ENCODE measurements at regions not wholly inside any gene's neighbourhood (a gene's known extent, or its start where the extent isn't known, plus 50 kb on each side); places are given as distances from the start of the nearest gene placed in this dataset.

- H3K27me3 ChIP-seq (ENCODE audit: control insufficient read depth, insufficient read depth, low read length), result no peaks in the 10 kb centered on the region
- TF ChIP-seq, protein P1, sequence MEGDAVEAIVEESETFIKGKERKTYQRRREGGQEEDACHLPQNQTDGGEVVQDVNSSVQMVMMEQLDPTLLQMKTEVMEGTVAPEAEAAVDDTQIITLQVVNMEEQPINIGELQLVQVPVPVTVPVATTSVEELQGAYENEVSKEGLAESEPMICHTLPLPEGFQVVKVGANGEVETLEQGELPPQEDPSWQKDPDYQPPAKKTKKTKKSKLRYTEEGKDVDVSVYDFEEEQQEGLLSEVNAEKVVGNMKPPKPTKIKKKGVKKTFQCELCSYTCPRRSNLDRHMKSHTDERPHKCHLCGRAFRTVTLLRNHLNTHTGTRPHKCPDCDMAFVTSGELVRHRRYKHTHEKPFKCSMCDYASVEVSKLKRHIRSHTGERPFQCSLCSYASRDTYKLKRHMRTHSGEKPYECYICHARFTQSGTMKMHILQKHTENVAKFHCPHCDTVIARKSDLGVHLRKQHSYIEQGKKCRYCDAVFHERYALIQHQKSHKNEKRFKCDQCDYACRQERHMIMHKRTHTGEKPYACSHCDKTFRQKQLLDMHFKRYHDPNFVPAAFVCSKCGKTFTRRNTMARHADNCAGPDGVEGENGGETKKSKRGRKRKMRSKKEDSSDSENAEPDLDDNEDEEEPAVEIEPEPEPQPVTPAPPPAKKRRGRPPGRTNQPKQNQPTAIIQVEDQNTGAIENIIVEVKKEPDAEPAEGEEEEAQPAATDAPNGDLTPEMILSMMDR (IDR thresholded peaks at IDR 0.05; ENCODE audit: low read depth, low read length), result no peak
- ChIA-PET CTCF (no interaction called here), POLR2A (no interaction called here)
- H3K27ac ChIP-seq (ENCODE audit: low read depth, low read length), result no peak overlapping the region
- H3K9me3 ChIP-seq (ENCODE audit: control insufficient read depth, insufficient read depth, low read length), result no peaks in the 10 kb centered on the region
- H3K4me3 ChIP-seq (ENCODE audit: low read depth, low read length), result no peak overlapping the region
- DNase-seq (ENCODE audit: low read depth, low spot score), result no peak
Observed at GRCh38 chr13:40241125-40241798, 425.2 kb downstream of the FOXO1 start.

DNA sequence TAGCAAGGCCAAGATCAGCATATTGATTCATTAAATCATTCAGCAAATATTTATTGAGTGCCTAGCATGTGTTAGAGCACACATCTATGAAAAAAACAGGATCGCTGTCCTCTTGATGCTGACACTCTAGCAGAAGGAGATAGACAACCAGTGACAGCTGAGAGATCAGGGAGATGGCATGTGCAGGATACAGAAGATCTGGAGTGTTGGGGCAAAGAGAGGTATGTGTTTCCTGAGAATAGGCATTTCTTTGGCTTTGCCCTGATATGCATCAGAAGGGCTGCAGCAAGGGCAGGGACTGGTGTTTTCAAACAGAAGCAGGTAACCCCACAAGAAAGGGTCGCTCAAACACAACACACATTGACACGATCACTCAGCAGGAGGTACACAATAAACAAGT, 423.4 kb downstream of the FOXO1 start:
- Histone ChIP-seq H3K27ac (ENCODE audit: low read depth, low read length) (no peak overlapping the region), H3K27me3 (ENCODE audit: control insufficient read depth, insufficient read depth, low read length) (no peaks in the 10 kb centered on the region), H3K4me3 (ENCODE audit: low read depth, low read length) (no peak overlapping the region), H3K9me3 (ENCODE audit: control insufficient read depth, insufficient read depth, low read length) (no peaks in the 10 kb centered on the region)
- TF ChIP-seq, protein P1 (IDR thresholded peaks at IDR 0.05; ENCODE audit: low read depth, low read length), result no peak
- CTCF ChIA-PET, result no interaction called here
- no peak for DNase-seq (ENCODE audit: low read depth, low spot score)
- POLR2A ChIA-PET, result no interaction called here

DNA sequence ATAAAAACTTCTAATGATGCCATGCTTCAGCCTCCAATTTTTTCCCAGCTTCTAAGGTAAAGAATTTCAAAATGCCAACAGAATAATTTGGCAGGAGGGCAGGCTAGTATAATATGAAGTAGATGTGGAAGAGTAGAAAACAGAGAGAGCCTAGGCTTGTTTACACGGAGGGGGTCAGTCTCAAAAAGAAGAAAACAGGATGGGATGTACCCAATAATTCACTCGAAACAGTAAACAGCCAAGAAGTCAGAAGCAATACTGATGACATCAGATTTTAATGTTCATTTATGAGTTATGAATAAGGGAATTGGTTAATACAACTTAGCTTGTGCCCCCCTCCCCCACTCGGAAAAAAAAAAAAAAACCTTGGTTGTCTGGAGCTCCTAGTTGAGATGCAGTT, 422.5 kb downstream of the FOXO1 start:
- TF ChIP-seq, protein P1 (IDR thresholded peaks at IDR 0.05; ENCODE audit: low read depth, low read length), result no peak
- H3K4me3 ChIP-seq (ENCODE audit: low read depth, low read length), result no peak overlapping the region
- H3K27ac ChIP-seq (ENCODE audit: low read depth, low read length), result no peak overlapping the region
- CTCF ChIA-PET, result no interaction called here
- no peaks in the 10 kb centered on the region; the same call in 1 of the 2 replicates for H3K9me3 ChIP-seq (ENCODE audit: control insufficient read depth, insufficient read depth, low read length)
- DNase-seq (ENCODE audit: low read depth, low spot score), result no peak
- no peaks in the 10 kb centered on the region for H3K27me3 ChIP-seq (ENCODE audit: control insufficient read depth, insufficient read depth, low read length)
- POLR2A ChIA-PET, result no interaction called here

GRCh38 chr13:40245567-40245966, 420.9 kb downstream of the FOXO1 start:
- TF ChIP-seq, protein P1 (IDR thresholded peaks at IDR 0.05; ENCODE audit: low read depth, low read length), result no peak
- POLR2A ChIA-PET, result no interaction called here
- H3K27me3 ChIP-seq (ENCODE audit: control insufficient read depth, insufficient read depth, low read length), result no peaks in the 10 kb centered on the region
- H3K9me3 ChIP-seq (ENCODE audit: control insufficient read depth, insufficient read depth, low read length), result no peaks in the 10 kb centered on the region; the same call in 1 of the 2 replicates
- no peak for DNase-seq (ENCODE audit: low read depth, low spot score)
- CTCF ChIA-PET, result no interaction called here
- H3K27ac ChIP-seq (ENCODE audit: low read depth, low read length), result no peak overlapping the region
- H3K4me3 ChIP-seq (ENCODE audit: low read depth, low read length), result no peak overlapping the region

DNA sequence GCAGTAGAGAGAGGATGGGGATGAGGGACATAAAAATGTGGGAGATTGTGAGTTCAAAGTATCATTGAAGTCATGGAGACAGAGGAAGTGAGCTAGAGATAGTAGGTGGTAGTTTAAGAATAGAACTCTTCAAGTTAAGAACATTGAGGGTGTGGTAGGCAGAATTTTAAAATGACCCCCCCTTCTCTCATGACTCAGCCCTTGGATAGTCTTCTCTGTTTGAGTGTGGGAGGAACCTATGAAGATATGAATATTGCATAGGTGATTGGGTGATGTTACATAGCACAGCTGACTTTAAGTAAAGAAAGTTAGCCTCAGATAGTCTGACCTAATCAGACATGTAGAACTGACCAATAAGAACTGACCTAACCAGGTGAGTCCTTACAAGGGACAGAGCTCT, 418.6 kb downstream of the FOXO1 start:
- CTCF ChIA-PET, result no interaction called here
- H3K4me3 ChIP-seq (ENCODE audit: low read depth, low read length), result no peak overlapping the region
- DNase-seq (ENCODE audit: low read depth, low spot score), result no peak

More for the DNA sequence above, 418.6 kb downstream of the FOXO1 start:
- Histone ChIP-seq H3K27me3 (ENCODE audit: control insufficient read depth, insufficient read depth, low read length) (no peaks in the 10 kb centered on the region), H3K9me3 (ENCODE audit: control insufficient read depth, insufficient read depth, low read length) (no peaks in the 10 kb centered on the region; the same call in 1 of the 2 replicates), H3K27ac (ENCODE audit: low read depth, low read length) (no peak overlapping the region)
- TF ChIP-seq, protein P1 (IDR thresholded peaks at IDR 0.05; ENCODE audit: low read depth, low read length), result no peak
- POLR2A ChIA-PET, result no interaction called here

Measured in AG04450 (cell line).